ENCODE measurements at regions not wholly inside any gene's neighbourhood (a gene's known extent, or its start where the extent isn't known, plus 50 kb on each side); places are given as distances from the start of the nearest gene placed in this dataset.

GRCh38 chr14:58785701-58786100 lies 147.9 kb downstream of the DACT1 start:
- no peak overlapping the region for H3K4me3 ChIP-seq (ENCODE audit: low read depth, low read length)
- DNase-seq (ENCODE audit: low read depth) = no peak
- no peak for TF ChIP-seq CTCF (IDR thresholded peaks at IDR 0.05; ENCODE audit: low read depth, low read length, missing control alignments)

GRCh38 chr14:58787592-58787991 lies 149.8 kb downstream of the DACT1 start:
- DNase-seq (ENCODE audit: low read depth) = no peak
- no peak overlapping the region for H3K4me3 ChIP-seq (ENCODE audit: low read depth, low read length)
- TF ChIP-seq CTCF (IDR thresholded peaks at IDR 0.05; ENCODE audit: low read depth, low read length, missing control alignments) = no peak

- H3K4me3 ChIP-seq (ENCODE audit: low read depth, low read length) = no peak overlapping the region
- DNase-seq (ENCODE audit: low read depth) = no peak
- TF ChIP-seq CTCF (IDR thresholded peaks at IDR 0.05; ENCODE audit: low read depth, low read length, missing control alignments) = no peak
Observed at GRCh38 chr14:58788655-58789503, 151.1 kb downstream of the DACT1 start.

- TF ChIP-seq CTCF (IDR thresholded peaks at IDR 0.05; ENCODE audit: low read depth, low read length, missing control alignments) = no peak
- DNase-seq (ENCODE audit: low read depth) = no peak
- H3K4me3 ChIP-seq (ENCODE audit: low read depth, low read length) = no peak overlapping the region
Observed at GRCh38 chr14:58789736-58790135, 152.0 kb downstream of the DACT1 start.

- H3K4me3 ChIP-seq (ENCODE audit: low read depth, low read length) = no peak overlapping the region
- DNase-seq (ENCODE audit: low read depth) = no peak
- no peak for TF ChIP-seq CTCF (IDR thresholded peaks at IDR 0.05; ENCODE audit: low read depth, low read length, missing control alignments)
Observed at GRCh38 chr14:58792416-58792815, 154.7 kb downstream of the DACT1 start.

GRCh38 chr14:58793131-58793740 lies 155.5 kb downstream of the DACT1 start:
- no peak for DNase-seq (ENCODE audit: low read depth)
- no peak for TF ChIP-seq CTCF (IDR thresholded peaks at IDR 0.05; ENCODE audit: low read depth, low read length, missing control alignments)

More at GRCh38 chr14:58793131-58793740, 155.5 kb downstream of the DACT1 start:
- no peak overlapping the region for H3K4me3 ChIP-seq (ENCODE audit: low read depth, low read length)
